ENCODE measurements at regions not wholly inside any gene's neighbourhood (a gene's known extent, or its start where the extent isn't known, plus 50 kb on each side); places are given as distances from the start of the nearest gene placed in this dataset.
"Not testable (repeated sequence)": the region's sequence is repeated elsewhere in the genome, so short reads cannot be mapped to it uniquely, and the experiment has no call there.

GRCh38 chr11:122209619-122210366 is 93.8 kb upstream of the BLID start:
- H3K9me3 Mint-ChIP-seq = no peaks in the 10 kb centered on the region
- H3K27ac Mint-ChIP-seq = no peak overlapping the region
- H3K4me1 Mint-ChIP-seq = peaks cover 0 to 1% (median 0%) of the 10 kb centered on the region in 3 donors
- no peak overlapping the region for H3K4me3 Mint-ChIP-seq
- H3K36me3 Mint-ChIP-seq = no peaks in the 10 kb centered on the region
- peaks cover 8% of the 10 kb centered on the region for H3K27me3 Mint-ChIP-seq

- peaks cover 0 to 1% (median 0%) of the 10 kb centered on the region in 3 donors for H3K4me1 Mint-ChIP-seq
- H3K4me3 Mint-ChIP-seq = no peak overlapping the region
- H3K36me3 Mint-ChIP-seq = no peaks in the 10 kb centered on the region
- H3K27ac Mint-ChIP-seq = no peak overlapping the region
- H3K27me3 Mint-ChIP-seq = peaks cover 8% of the 10 kb centered on the region
- peaks cover 0 to 2% (median 0%) of the 10 kb centered on the region in 3 donors for H3K9me3 Mint-ChIP-seq
These were observed 92.1 kb upstream of the BLID start for GRCh38 chr11:122207921-122208764.

- peaks cover 0 to 2% (median 0%) of the 10 kb centered on the region in 3 donors for H3K9me3 Mint-ChIP-seq
- no peak overlapping the region for H3K4me3 Mint-ChIP-seq
- no peak overlapping the region for H3K27ac Mint-ChIP-seq
- peaks cover 12% of the 10 kb centered on the region for H3K27me3 Mint-ChIP-seq
- peaks cover 0 to 1% (median 0%) of the 10 kb centered on the region in 3 donors for H3K4me1 Mint-ChIP-seq
- H3K36me3 Mint-ChIP-seq = no peaks in the 10 kb centered on the region
These were observed 91.5 kb upstream of the BLID start for GRCh38 chr11:122207505-122207904.

- H3K27ac Mint-ChIP-seq = no peak overlapping the region
- H3K36me3 Mint-ChIP-seq = no peaks in the 10 kb centered on the region
- peaks cover 18% of the 10 kb centered on the region for H3K27me3 Mint-ChIP-seq
- peaks cover 0 to under 1% (median 0%) of the 10 kb centered on the region in 3 donors for H3K4me1 Mint-ChIP-seq
- no peak overlapping the region for H3K4me3 Mint-ChIP-seq
- H3K9me3 Mint-ChIP-seq = peaks cover 0 to 2% (median 0%) of the 10 kb centered on the region in 3 donors
These were observed 89.0 kb upstream of the BLID start for GRCh38 chr11:122205036-122205435.

- Mint-ChIP-seq H3K27ac (no peak overlapping the region), H3K27me3 (peaks cover 20% of the 10 kb centered on the region), H3K9me3 (peaks cover 0 to 2% (median 0%) of the 10 kb centered on the region in 3 donors), H3K4me1 (no peaks in the 10 kb centered on the region), H3K36me3 (no peaks in the 10 kb centered on the region), H3K4me3 (no peak overlapping the region)
These were observed 88.2 kb upstream of the BLID start for GRCh38 chr11:122204206-122204605.

- no peak overlapping the region for H3K27ac Mint-ChIP-seq
- H3K27me3 Mint-ChIP-seq = peaks cover 22% of the 10 kb centered on the region
- H3K9me3 Mint-ChIP-seq = peaks cover 0 to 2% (median 1%) of the 10 kb centered on the region in 3 donors
- no peaks in the 10 kb centered on the region for H3K36me3 Mint-ChIP-seq
- H3K4me1 Mint-ChIP-seq = no peaks in the 10 kb centered on the region
- H3K4me3 Mint-ChIP-seq = no peak overlapping the region
These were observed 87.0 kb upstream of the BLID start for GRCh38 chr11:122202951-122203456.

- H3K27me3 Mint-ChIP-seq = peaks cover 26% of the 10 kb centered on the region
- H3K27ac Mint-ChIP-seq = peak overlapping the region in 1 of 3 donors; percentile 61
- no peaks in the 10 kb centered on the region for H3K36me3 Mint-ChIP-seq
- H3K9me3 Mint-ChIP-seq = peaks cover 0 to 5% (median 1%) of the 10 kb centered on the region in 3 donors
- no peaks in the 10 kb centered on the region for H3K4me1 Mint-ChIP-seq
- H3K4me3 Mint-ChIP-seq = peak overlapping the region in 1 of 4 donors; percentile 76
These were observed 86.3 kb upstream of the BLID start for GRCh38 chr11:122202161-122202950.

- Mint-ChIP-seq H3K36me3 (no peaks in the 10 kb centered on the region), H3K9me3 (peaks cover 0 to 5% (median 1%) of the 10 kb centered on the region in 3 donors), H3K27me3 (peaks cover 23% of the 10 kb centered on the region), H3K4me1 (no peaks in the 10 kb centered on the region), H3K4me3 (no peak overlapping the region), H3K27ac (no peak overlapping the region)
These were observed 85.1 kb upstream of the BLID start for GRCh38 chr11:122201106-122201505.

- H3K4me3 Mint-ChIP-seq = no peak overlapping the region
- no peak overlapping the region for H3K27ac Mint-ChIP-seq
- no peaks in the 10 kb centered on the region for H3K4me1 Mint-ChIP-seq
- no peaks in the 10 kb centered on the region for H3K36me3 Mint-ChIP-seq
- H3K27me3 Mint-ChIP-seq = peaks cover 21% of the 10 kb centered on the region
- H3K9me3 Mint-ChIP-seq = peaks cover 0 to 5% (median 1%) of the 10 kb centered on the region in 3 donors
These were observed 83.6 kb upstream of the BLID start for GRCh38 chr11:122199661-122200060.

- Mint-ChIP-seq H3K27me3 (peaks cover 21% of the 10 kb centered on the region), H3K4me3 (no peak overlapping the region), H3K4me1 (no peaks in the 10 kb centered on the region), H3K36me3 (no peaks in the 10 kb centered on the region), H3K27ac (no peak overlapping the region), H3K9me3 (peaks cover 0 to 3% (median 1%) of the 10 kb centered on the region in 3 donors)
These were observed 82.4 kb upstream of the BLID start for GRCh38 chr11:122198291-122198983.

- Mint-ChIP-seq H3K36me3 (no peaks in the 10 kb centered on the region), H3K9me3 (peaks cover 0 to 5% (median 1%) of the 10 kb centered on the region in 3 donors), H3K27me3 (peaks cover 14% of the 10 kb centered on the region), H3K4me3 (no peak overlapping the region), H3K4me1 (no peaks in the 10 kb centered on the region), H3K27ac (no peak overlapping the region)
These were observed 81.3 kb upstream of the BLID start for GRCh38 chr11:122197066-122197987.

- Mint-ChIP-seq H3K27me3 (peaks cover 8% of the 10 kb centered on the region), H3K4me3 (no peak overlapping the region), H3K27ac (no peak overlapping the region), H3K4me1 (no peaks in the 10 kb centered on the region), H3K36me3 (no peaks in the 10 kb centered on the region), H3K9me3 (peaks cover 0 to 5% (median 1%) of the 10 kb centered on the region in 3 donors)
These were observed 79.8 kb upstream of the BLID start for GRCh38 chr11:122195790-122196189.

- not testable (repeated sequence) for H3K36me3 Mint-ChIP-seq, H3K27me3 Mint-ChIP-seq, H3K27ac Mint-ChIP-seq, H3K9me3 Mint-ChIP-seq, H3K4me3 Mint-ChIP-seq, H3K4me1 Mint-ChIP-seq
These were observed 78.0 kb upstream of the BLID start for GRCh38 chr11:122193881-122194480.
